ENCODE measurements at regions not wholly inside any gene's neighbourhood (a gene's known extent, or its start where the extent isn't known, plus 50 kb on each side); places are given as distances from the start of the nearest gene placed in this dataset.
A peak's percentile ranks its signal among the peaks of the same experiment; 100 is the strongest.

DNA sequence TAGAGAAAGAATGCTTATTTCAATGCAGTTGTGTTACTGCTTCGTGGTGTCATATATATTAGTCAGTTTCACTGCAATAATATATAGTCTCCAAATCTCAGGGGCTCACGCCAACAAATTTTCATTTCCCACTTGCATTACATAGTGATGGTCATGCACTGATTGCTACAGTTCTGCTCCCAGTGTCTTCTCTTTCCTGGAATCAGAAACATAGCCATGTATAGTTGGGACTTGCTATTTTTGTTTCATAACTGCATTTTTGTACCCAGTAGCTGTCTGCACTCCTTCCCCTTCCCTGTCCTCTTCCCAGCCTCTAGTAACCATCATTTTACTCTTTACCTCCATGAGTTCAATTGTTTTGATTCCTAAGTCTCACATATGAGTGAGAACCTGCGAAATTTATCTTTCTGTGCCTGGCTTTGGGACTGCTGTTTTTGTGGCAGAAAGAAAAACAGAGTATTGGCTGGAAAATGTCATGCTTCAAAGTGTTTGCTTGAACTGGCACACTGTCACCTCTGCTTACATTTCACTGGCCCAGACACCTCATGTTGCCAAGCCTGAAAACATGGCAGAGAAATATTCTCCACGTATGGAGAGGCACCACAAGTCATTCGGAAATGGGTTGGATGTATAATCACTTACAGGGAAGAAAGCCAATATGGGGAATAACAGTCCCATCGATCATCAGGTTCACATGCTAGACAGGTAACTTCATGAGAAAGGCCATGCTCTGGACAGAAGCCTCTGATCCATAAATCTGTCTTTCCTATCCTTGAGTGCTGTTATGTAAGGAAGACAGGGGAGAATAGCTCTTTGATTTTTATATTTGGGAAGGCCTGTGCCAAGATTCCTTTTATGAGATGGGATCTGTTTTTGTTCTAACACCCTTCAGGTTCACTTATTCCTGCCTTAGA lies 60.4 kb upstream of the BACH1 start:
- Histone ChIP-seq H3K27ac (replicated peaks) (peak overlapping the region; percentile 9), H3K27me3 (ENCODE audit: low read depth) (no peaks in the 10 kb centered on the region), H3K4me1 (peaks cover 22% of the 10 kb centered on the region), H3K9me3 (replicated peaks) (no peaks in the 10 kb centered on the region), H3K4me3 (no peak overlapping the region), H3K36me3 (no peaks in the 10 kb centered on the region)
- TF ChIP-seq, protein P1, sequence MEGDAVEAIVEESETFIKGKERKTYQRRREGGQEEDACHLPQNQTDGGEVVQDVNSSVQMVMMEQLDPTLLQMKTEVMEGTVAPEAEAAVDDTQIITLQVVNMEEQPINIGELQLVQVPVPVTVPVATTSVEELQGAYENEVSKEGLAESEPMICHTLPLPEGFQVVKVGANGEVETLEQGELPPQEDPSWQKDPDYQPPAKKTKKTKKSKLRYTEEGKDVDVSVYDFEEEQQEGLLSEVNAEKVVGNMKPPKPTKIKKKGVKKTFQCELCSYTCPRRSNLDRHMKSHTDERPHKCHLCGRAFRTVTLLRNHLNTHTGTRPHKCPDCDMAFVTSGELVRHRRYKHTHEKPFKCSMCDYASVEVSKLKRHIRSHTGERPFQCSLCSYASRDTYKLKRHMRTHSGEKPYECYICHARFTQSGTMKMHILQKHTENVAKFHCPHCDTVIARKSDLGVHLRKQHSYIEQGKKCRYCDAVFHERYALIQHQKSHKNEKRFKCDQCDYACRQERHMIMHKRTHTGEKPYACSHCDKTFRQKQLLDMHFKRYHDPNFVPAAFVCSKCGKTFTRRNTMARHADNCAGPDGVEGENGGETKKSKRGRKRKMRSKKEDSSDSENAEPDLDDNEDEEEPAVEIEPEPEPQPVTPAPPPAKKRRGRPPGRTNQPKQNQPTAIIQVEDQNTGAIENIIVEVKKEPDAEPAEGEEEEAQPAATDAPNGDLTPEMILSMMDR (IDR thresholded peaks at IDR 0.05; ENCODE audit: borderline replicate concordance) = no peak
- intact Hi-C loops (cut with micrococcal nuclease) = no loop called here
- DNase-seq = no peak

DNA sequence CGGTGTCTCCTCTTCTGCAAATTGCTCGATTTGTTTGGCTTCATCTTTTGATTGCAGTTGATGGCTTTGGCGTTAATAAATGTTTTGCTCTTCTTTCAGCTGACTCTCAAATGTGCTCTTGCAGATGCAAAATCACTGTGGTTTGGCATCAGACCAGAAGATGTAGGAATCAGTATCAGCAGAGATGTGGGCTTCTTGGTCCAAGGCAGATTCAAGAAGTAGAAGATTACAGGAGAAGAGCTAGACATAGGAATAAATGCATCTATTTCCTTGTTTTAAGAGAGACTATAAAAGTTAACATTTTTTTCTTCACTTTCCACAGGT lies 59.8 kb upstream of the BACH1 start:
- DNase-seq = no peak
- Histone ChIP-seq H3K27me3 (ENCODE audit: low read depth) (no peaks in the 10 kb centered on the region), H3K9me3 (replicated peaks) (no peaks in the 10 kb centered on the region), H3K4me3 (no peak overlapping the region), H3K27ac (replicated peaks) (no peak overlapping the region), H3K4me1 (peaks cover 22% of the 10 kb centered on the region), H3K36me3 (no peaks in the 10 kb centered on the region)
- TF ChIP-seq, protein P1 (IDR thresholded peaks at IDR 0.05; ENCODE audit: borderline replicate concordance) = no peak
- intact Hi-C loops (cut with micrococcal nuclease) = no loop called here

DNA sequence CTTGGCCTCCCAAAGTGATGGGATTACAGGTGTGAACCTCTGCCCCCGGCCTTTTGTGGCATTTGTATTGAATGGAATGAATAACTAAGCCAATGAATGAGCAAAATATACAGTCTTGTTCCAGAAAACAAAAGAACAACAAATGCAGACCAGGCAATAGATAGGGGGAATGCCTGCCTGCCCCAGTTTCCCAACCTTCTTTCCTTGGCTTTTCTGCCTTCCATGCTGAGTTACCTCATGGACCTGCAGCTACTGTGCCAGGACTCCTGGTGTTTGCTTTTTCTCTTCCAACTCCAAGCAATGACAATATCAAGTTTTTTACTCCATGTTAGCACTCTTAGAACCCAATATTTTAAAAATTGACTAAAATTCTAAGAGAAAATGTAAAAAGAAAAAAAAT lies 58.6 kb upstream of the BACH1 start:
- TF ChIP-seq, protein P1 (IDR thresholded peaks at IDR 0.05; ENCODE audit: borderline replicate concordance) = no peak
- no peaks in the 10 kb centered on the region for H3K27me3 ChIP-seq (ENCODE audit: low read depth)
- no peak overlapping the region for H3K4me3 ChIP-seq
- no peaks in the 10 kb centered on the region for H3K9me3 ChIP-seq (replicated peaks)
- H3K27ac ChIP-seq (replicated peaks) = no peak overlapping the region
- H3K36me3 ChIP-seq = no peaks in the 10 kb centered on the region
- no peak for DNase-seq
- peaks cover 29% of the 10 kb centered on the region for H3K4me1 ChIP-seq
- intact Hi-C loops (cut with micrococcal nuclease) = no loop called here

- intact Hi-C loops (cut with micrococcal nuclease) = no loop called here
- TF ChIP-seq, protein P1 (IDR thresholded peaks at IDR 0.05; ENCODE audit: borderline replicate concordance) = no peak
- H3K27me3 ChIP-seq (ENCODE audit: low read depth) = no peaks in the 10 kb centered on the region
- H3K36me3 ChIP-seq = no peaks in the 10 kb centered on the region
- H3K9me3 ChIP-seq (replicated peaks) = no peaks in the 10 kb centered on the region
- H3K4me3 ChIP-seq = no peak overlapping the region
- peaks cover 23% of the 10 kb centered on the region for H3K4me1 ChIP-seq
- H3K27ac ChIP-seq (replicated peaks) = no peak overlapping the region
- DNase-seq = no peak
Measured at GRCh38 chr21:29242201-29242600, 56.5 kb upstream of the BACH1 start.

DNA sequence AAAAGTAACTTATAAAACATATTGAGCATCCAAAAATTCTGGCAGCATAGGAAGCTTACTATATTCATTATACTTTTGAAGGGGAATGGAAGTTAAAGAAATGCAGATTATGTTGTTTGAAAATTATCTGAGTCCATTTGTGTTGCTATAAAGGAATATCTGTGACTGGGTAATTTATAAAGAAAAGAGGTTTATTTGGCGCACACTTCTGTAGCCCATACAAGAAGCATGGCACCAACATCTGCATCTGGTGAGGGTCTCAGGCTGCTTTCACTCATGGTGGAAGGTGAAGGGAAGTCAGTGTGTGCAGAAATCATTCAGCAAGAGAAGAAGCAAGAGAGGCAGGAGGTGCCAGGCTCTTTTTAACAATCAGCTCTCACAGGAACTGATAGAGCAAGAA lies 55.5 kb upstream of the BACH1 start:
- Histone ChIP-seq H3K27ac (replicated peaks) (no peak overlapping the region), H3K9me3 (replicated peaks) (no peaks in the 10 kb centered on the region), H3K4me1 (peaks cover 13% of the 10 kb centered on the region), H3K27me3 (ENCODE audit: low read depth) (no peaks in the 10 kb centered on the region), H3K4me3 (no peak overlapping the region), H3K36me3 (no peaks in the 10 kb centered on the region)
- TF ChIP-seq, protein P1 (IDR thresholded peaks at IDR 0.05; ENCODE audit: borderline replicate concordance) = no peak
- intact Hi-C loops (cut with micrococcal nuclease) = no loop called here
- no peak for DNase-seq
